ENCODE measurements at regions not wholly inside any gene's neighbourhood (a gene's known extent, or its start where the extent isn't known, plus 50 kb on each side); places are given as distances from the start of the nearest gene placed in this dataset.

DNA sequence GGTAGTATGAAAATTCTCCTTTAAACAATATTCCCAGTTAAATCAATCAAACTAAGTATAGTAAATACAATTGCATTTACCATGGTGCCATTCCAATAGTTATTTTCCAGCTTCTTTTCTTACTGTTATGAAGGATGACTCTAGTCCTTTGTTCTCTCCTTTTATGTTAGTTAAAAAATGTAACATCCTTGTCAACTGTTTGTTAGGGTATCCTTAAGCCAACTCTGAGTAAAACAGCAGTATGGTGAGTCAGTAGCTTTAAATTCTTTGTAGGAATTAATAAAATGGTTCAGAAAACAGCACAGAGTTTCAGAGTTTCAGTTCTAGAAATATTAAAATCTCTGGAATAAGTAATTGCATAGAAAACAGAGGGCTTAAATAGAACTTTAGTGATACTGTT is 384.4 kb downstream of the MTRR start:
- H3F3A ChIP-seq (replicated peaks; ENCODE audit: insufficient read depth) = no peaks in the 10 kb centered on the region
- no peaks in the 10 kb centered on the region for H3K79me2 ChIP-seq (ENCODE audit: insufficient read depth)
- no peak overlapping the region for H3K4me3 ChIP-seq (ENCODE audit: low read depth in 2 of 2, low read length in 1 of 2)
- no peaks in the 10 kb centered on the region for H3K9me3 ChIP-seq
- no peaks in the 10 kb centered on the region for H3K4me1 ChIP-seq (ENCODE audit: control insufficient read depth in 1 of 2, insufficient read depth in 2 of 2, low read depth in 1 of 2, low read length in 1 of 2)
- H3K4me2 ChIP-seq = no peak overlapping the region
- ChIA-PET CTCF (no interaction called here), POLR2A (no interaction called here)
- no peaks in the 10 kb centered on the region for H4K20me1 ChIP-seq (ENCODE audit: insufficient read depth)
- H3K27ac ChIP-seq (ENCODE audit: low read depth in 2 of 2, low read length in 1 of 2) = no peak overlapping the region
- H3K9ac ChIP-seq = no peak overlapping the region
- no peak for DNase-seq
- H3K9me2 ChIP-seq = no peaks in the 10 kb centered on the region
- no peaks in the 10 kb centered on the region for H3K36me3 ChIP-seq (replicated peaks in 1 of 2; ENCODE audit: control insufficient read depth in 1 of 2, insufficient read depth in 2 of 2, low read length in 1 of 2)
- no peak for TF ChIP-seq RCOR1 (IDR thresholded peaks at IDR 0.05; ENCODE audit: low read length)
- no peak for TF ChIP-seq GATA2 (CRISPR knock-in tag; IDR thresholded peaks at IDR 0.05)
- TF ChIP-seq, protein P1, sequence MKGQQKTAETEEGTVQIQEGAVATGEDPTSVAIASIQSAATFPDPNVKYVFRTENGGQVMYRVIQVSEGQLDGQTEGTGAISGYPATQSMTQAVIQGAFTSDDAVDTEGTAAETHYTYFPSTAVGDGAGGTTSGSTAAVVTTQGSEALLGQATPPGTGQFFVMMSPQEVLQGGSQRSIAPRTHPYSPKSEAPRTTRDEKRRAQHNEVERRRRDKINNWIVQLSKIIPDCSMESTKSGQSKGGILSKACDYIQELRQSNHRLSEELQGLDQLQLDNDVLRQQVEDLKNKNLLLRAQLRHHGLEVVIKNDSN (IDR thresholded peaks at IDR 0.05; ENCODE audit: borderline replicate concordance, low read depth) = no peak
- no peak for TF ChIP-seq FOXJ3 (CRISPR knock-in tag; IDR thresholded peaks at IDR 0.05)
- TF ChIP-seq EP300 (IDR thresholded peaks at IDR 0.05; ENCODE audit: borderline replicate concordance in 1 of 2, low read depth in 1 of 2, low read length in 1 of 2) = no peak
- no peak for TF ChIP-seq CHD2 (IDR thresholded peaks at IDR 0.05; ENCODE audit: low read length, partially characterized antibody)
- TF ChIP-seq, protein P2, sequence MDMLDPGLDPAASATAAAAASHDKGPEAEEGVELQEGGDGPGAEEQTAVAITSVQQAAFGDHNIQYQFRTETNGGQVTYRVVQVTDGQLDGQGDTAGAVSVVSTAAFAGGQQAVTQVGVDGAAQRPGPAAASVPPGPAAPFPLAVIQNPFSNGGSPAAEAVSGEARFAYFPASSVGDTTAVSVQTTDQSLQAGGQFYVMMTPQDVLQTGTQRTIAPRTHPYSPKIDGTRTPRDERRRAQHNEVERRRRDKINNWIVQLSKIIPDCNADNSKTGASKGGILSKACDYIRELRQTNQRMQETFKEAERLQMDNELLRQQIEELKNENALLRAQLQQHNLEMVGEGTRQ (IDR thresholded peaks at IDR 0.05; ENCODE audit: borderline replicate concordance, low read depth, low read length) = no peak
- TF ChIP-seq FOSL2 (IDR thresholded peaks at IDR 0.05; ENCODE audit: borderline replicate concordance, low read depth) = no peak
- no peak for TF ChIP-seq ELF1 (IDR thresholded peaks at IDR 0.05)
- no peak overlapping the region for H2AFZ ChIP-seq (ENCODE audit: low read depth)
- no peaks in the 10 kb centered on the region; the same call in 1 of the 2 replicates for H3K27me3 ChIP-seq (ENCODE audit: insufficient read depth)

DNA sequence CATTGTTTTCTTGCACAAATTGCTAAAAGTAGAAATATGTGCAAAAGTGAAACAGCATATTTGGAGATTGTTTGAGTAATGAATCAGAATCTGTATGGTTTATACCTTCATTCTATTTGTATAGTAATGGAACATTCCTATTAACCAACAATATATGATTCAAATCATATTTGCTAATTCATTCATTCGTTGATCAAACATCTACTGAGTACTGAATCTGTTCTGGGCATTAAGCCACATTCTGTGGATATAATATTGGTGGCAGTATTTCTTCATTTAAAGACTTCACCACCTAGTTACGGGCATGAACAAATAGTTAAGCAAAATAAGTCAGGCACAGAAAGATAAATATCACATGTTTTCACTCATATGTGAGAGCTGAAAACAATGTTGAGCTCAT is 385.7 kb downstream of the MTRR start:
- TF ChIP-seq FOSL2 (IDR thresholded peaks at IDR 0.05; ENCODE audit: borderline replicate concordance, low read depth) (no peak), TCF12 (IDR thresholded peaks at IDR 0.05) (no peak), EP300 (IDR thresholded peaks at IDR 0.05; ENCODE audit: borderline replicate concordance in 1 of 2, low read depth in 1 of 2, low read length in 1 of 2) (no peak), GABPA (IDR thresholded peaks at IDR 0.05; ENCODE audit: low read depth) (no peak), RFX5 (IDR thresholded peaks at IDR 0.05; ENCODE audit: low read length) (no peak), JUND (IDR thresholded peaks at IDR 0.05) (no peak), SMC3 (IDR thresholded peaks at IDR 0.05; ENCODE audit: low read depth, low read length) (no peak), FOXJ3 (CRISPR knock-in tag; IDR thresholded peaks at IDR 0.05) (no peak), NRF1 (IDR thresholded peaks at IDR 0.05; ENCODE audit: low read depth, low read length) (no peak), RXRA (IDR thresholded peaks at IDR 0.05; ENCODE audit: borderline replicate concordance, low read depth) (no peak), RAD21 (IDR thresholded peaks at IDR 0.05; ENCODE audit: low read length) (no peak), SIN3A (IDR thresholded peaks at IDR 0.05; ENCODE audit: borderline replicate concordance, low read depth, low read length) (no peak), TEAD4 (IDR thresholded peaks at IDR 0.05; ENCODE audit: borderline replicate concordance, insufficient read depth) (no peak)
- TF ChIP-seq, protein P3, sequence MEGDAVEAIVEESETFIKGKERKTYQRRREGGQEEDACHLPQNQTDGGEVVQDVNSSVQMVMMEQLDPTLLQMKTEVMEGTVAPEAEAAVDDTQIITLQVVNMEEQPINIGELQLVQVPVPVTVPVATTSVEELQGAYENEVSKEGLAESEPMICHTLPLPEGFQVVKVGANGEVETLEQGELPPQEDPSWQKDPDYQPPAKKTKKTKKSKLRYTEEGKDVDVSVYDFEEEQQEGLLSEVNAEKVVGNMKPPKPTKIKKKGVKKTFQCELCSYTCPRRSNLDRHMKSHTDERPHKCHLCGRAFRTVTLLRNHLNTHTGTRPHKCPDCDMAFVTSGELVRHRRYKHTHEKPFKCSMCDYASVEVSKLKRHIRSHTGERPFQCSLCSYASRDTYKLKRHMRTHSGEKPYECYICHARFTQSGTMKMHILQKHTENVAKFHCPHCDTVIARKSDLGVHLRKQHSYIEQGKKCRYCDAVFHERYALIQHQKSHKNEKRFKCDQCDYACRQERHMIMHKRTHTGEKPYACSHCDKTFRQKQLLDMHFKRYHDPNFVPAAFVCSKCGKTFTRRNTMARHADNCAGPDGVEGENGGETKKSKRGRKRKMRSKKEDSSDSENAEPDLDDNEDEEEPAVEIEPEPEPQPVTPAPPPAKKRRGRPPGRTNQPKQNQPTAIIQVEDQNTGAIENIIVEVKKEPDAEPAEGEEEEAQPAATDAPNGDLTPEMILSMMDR (IDR thresholded peaks at IDR 0.05) = no peak
- TF ChIP-seq, protein P4, sequence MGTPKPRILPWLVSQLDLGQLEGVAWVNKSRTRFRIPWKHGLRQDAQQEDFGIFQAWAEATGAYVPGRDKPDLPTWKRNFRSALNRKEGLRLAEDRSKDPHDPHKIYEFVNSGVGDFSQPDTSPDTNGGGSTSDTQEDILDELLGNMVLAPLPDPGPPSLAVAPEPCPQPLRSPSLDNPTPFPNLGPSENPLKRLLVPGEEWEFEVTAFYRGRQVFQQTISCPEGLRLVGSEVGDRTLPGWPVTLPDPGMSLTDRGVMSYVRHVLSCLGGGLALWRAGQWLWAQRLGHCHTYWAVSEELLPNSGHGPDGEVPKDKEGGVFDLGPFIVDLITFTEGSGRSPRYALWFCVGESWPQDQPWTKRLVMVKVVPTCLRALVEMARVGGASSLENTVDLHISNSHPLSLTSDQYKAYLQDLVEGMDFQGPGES (IDR thresholded peaks at IDR 0.05; ENCODE audit: low read depth, low read length) = no peak
- H3K36me3 ChIP-seq (replicated peaks in 1 of 2; ENCODE audit: control insufficient read depth in 1 of 2, insufficient read depth in 2 of 2, low read length in 1 of 2) = no peaks in the 10 kb centered on the region
- H3K27me3 ChIP-seq (ENCODE audit: insufficient read depth) = no peaks in the 10 kb centered on the region
- H3K4me3 ChIP-seq (ENCODE audit: low read depth in 2 of 2, low read length in 1 of 2) = no peak overlapping the region
- H4K20me1 ChIP-seq (ENCODE audit: insufficient read depth) = no peaks in the 10 kb centered on the region
- WGBS (ENCODE audit: low lambda C conversion rate) = 0% methylated on average over 2 of the region's 2 CpGs
- no peaks in the 10 kb centered on the region for H3F3A ChIP-seq (replicated peaks; ENCODE audit: insufficient read depth)
- H3K79me2 ChIP-seq (ENCODE audit: insufficient read depth) = no peaks in the 10 kb centered on the region
- POLR2A ChIA-PET = no interaction called here
- DNase-seq = no peak
- H2AFZ ChIP-seq (ENCODE audit: low read depth) = no peak overlapping the region
- CTCF ChIA-PET = interaction anchor here (1.0 to 1.2 kb wide), 2 partner anchors 9 to 15 kb away, joined by 3 read pairs; no protein-coding TSS in a partner anchor
- no peak overlapping the region for H3K9ac ChIP-seq
- no peak overlapping the region for H3K4me2 ChIP-seq
- no peaks in the 10 kb centered on the region for H3K4me1 ChIP-seq (ENCODE audit: control insufficient read depth in 1 of 2, insufficient read depth in 2 of 2, low read depth in 1 of 2, low read length in 1 of 2)
- no peak overlapping the region for H3K27ac ChIP-seq (ENCODE audit: low read depth in 2 of 2, low read length in 1 of 2)
- no peaks in the 10 kb centered on the region for H3K9me2 ChIP-seq
- H3K9me3 ChIP-seq = no peaks in the 10 kb centered on the region

Measured in SK-N-SH (cell line).